WTC11 (cell line): ENCODE measurements at regions not wholly inside any gene's neighbourhood (a gene's known extent, or its start where the extent isn't known, plus 50 kb on each side); places are given as distances from the start of the nearest gene placed in this dataset.

Source experiments
- ATAC-seq: fragments of 200-7000 bp; cut with Tn5 transposase; 2 replicates; pipeline ENCODE4 v1.10.0; 2021; ENCODE audit warnings: mild to moderate bottlenecking, moderate library complexity
- CTCF ChIA-PET: fragments of 300-600 bp; sonication (Branson Sonifier 250); formaldehyde crosslinking; loops from one replicate; lab custom pipeline; 2021; ENCODE audit warnings: antibody characterized with exemption; lab: Charles Lee
- POLR2A ChIA-PET: fragments of 350-600 bp; sonication (Branson Sonifier 250); formaldehyde crosslinking; loops from one replicate; lab custom pipeline; 2021; ENCODE audit warnings: antibody characterized with exemption; lab: Charles Lee
- DNase-seq: peaks from one replicate; pipeline ENCODE4 v3.0.0; 2021; ENCODE audit warnings: low spot score
- H3K27ac Mint-ChIP-seq: 2 replicates; pipeline ENCODE4 v1.8.0; 2021; ENCODE audit warnings: mixed read lengths
- H3K27me3 Mint-ChIP-seq: 2 replicates; pipeline ENCODE4 v1.8.0; 2021; ENCODE audit warnings: low read depth, mild to moderate bottlenecking, moderate library complexity, mixed read lengths
- H3K36me3 Mint-ChIP-seq: 2 replicates; pipeline ENCODE4 v1.8.0; 2021; ENCODE audit warnings: mixed read lengths
- H3K4me1 Mint-ChIP-seq: 2 replicates; pipeline ENCODE4 v1.8.0; 2022; ENCODE audit warnings: mixed read lengths
- H3K4me3 Mint-ChIP-seq: 2 replicates; pipeline ENCODE4 v1.8.0; 2021; ENCODE audit warnings: mild to moderate bottlenecking, moderate library complexity, mixed read lengths
- H3K9me3 Mint-ChIP-seq: 2 replicates; pipeline ENCODE4 v1.8.0; 2021; ENCODE audit warnings: mixed read lengths
- ARID4B ChIP-seq: sonication (generic); formaldehyde crosslinking; IDR thresholded peaks from 2 replicates; pipeline ENCODE4 v1.8.0; 2023; ENCODE audit warnings: missing genetic modification reagents, mild to moderate bottlenecking, borderline replicate concordance
- CDX4 ChIP-seq: fragments of 250-450 bp; sonication (Bioruptor Pico); IDR thresholded peaks from 2 replicates; pipeline ENCODE4 v1.9.0; 2021; ENCODE audit warnings: moderate library complexity, mild to moderate bottlenecking, inconsistent platforms, borderline replicate concordance
- CTCF ChIP-seq: fragments of 200-600 bp; IDR thresholded peaks from 2 replicates; pipeline ENCODE4 v1.8.0; 2022; ENCODE audit warnings: antibody characterized with exemption
- GABPB1 ChIP-seq: sonication (generic); formaldehyde crosslinking; IDR thresholded peaks from 2 replicates; pipeline ENCODE4 v1.8.1; 2023; ENCODE audit warnings: mild to moderate bottlenecking, missing genetic modification reagents
- NR3C1 ChIP-seq: sonication (generic); formaldehyde crosslinking; conservative IDR thresholded peaks from 2 replicates; pipeline ENCODE4 v1.8.1; 2023; ENCODE audit warnings: low read depth, mild to moderate bottlenecking, missing genetic modification reagents
- SMAD3 ChIP-seq: sonication (generic); formaldehyde crosslinking; IDR thresholded peaks from 2 replicates; pipeline ENCODE4 v1.8.0; 2022; ENCODE audit warnings: missing genetic modification reagents, mild to moderate bottlenecking, borderline replicate concordance
- SP1 ChIP-seq: sonication (generic); formaldehyde crosslinking; conservative IDR thresholded peaks from 2 replicates; pipeline ENCODE4 v1.8.1; 2022; ENCODE audit warnings: missing genetic modification reagents
- TEAD1 ChIP-seq: sonication (generic); formaldehyde crosslinking; IDR thresholded peaks from 2 replicates; pipeline ENCODE4 v1.8.0; 2022; ENCODE audit warnings: mild to moderate bottlenecking, missing genetic modification reagents
- TEAD4 ChIP-seq: sonication (generic); formaldehyde crosslinking; IDR thresholded peaks from 2 replicates; pipeline ENCODE4 v1.8.0; 2022; ENCODE audit warnings: mild to moderate bottlenecking, missing genetic modification reagents
- ZBTB21 ChIP-seq: sonication (generic); formaldehyde crosslinking; IDR thresholded peaks from 2 replicates; pipeline ENCODE4 v1.8.1; 2023; ENCODE audit warnings: mild to moderate bottlenecking, missing genetic modification reagents, borderline replicate concordance
- ZNF232 ChIP-seq: sonication (generic); formaldehyde crosslinking; IDR thresholded peaks from 2 replicates; pipeline ENCODE4 v1.8.0; 2022; ENCODE audit warnings: mild to moderate bottlenecking, missing genetic modification reagents
- ZNF532 ChIP-seq: fragments of 250-450 bp; sonication (Bioruptor Pico); IDR thresholded peaks from 2 replicates; pipeline ENCODE4 v1.9.0; 2021; ENCODE audit warnings: mild to moderate bottlenecking, borderline replicate concordance
- ZNF671 ChIP-seq: fragments of 250-450 bp; sonication (Bioruptor Pico); IDR thresholded peaks from 2 replicates; pipeline ENCODE4 v1.8.0; 2021; ENCODE audit warnings: mild to moderate bottlenecking
- TF ChIP-seq, protein P1 (sequence below): sonication (generic); formaldehyde crosslinking; IDR thresholded peaks from 2 replicates; pipeline ENCODE4 v1.8.1; 2023; ENCODE audit warnings: mild to moderate bottlenecking, moderate library complexity, missing genetic modification reagents

DNA sequence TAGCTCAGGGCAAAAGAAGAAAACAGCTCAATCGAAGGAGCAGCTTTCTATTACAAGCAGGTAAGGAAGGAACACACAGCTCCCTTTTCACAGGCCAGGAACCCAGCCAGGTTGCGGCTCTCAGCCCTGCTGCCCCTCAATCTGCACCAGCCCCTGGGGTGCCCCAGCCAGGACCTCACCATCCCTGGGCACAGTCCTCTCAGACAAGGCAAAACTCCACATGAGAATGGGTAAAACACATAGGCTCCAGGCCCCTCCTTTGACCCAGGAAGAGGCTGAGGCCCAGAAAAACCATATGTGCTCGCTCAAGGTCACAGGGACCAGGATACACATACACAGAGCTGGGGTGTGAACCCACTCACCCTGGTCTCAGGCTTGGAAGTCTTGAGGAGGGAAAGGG, 178.7 kb upstream of the TLE3 start:
- ChIA-PET POLR2A (no interaction called here), CTCF (no interaction called here)
- TF ChIP-seq ZNF232 (no peak), TEAD1 (CRISPR knock-in tag) (no peak), ZBTB21 (CRISPR knock-in tag) (no peak), ARID4B (no peak), ZNF532 (CRISPR knock-in tag) (no peak), TEAD4 (no peak), SP1 (CRISPR knock-in tag) (no peak), GABPB1 (CRISPR knock-in tag) (no peak), NR3C1 (CRISPR knock-in tag) (no peak), ZNF671 (no peak), CDX4 (no peak), SMAD3 (no peak), CTCF (no peak)
- TF ChIP-seq, protein P1, sequence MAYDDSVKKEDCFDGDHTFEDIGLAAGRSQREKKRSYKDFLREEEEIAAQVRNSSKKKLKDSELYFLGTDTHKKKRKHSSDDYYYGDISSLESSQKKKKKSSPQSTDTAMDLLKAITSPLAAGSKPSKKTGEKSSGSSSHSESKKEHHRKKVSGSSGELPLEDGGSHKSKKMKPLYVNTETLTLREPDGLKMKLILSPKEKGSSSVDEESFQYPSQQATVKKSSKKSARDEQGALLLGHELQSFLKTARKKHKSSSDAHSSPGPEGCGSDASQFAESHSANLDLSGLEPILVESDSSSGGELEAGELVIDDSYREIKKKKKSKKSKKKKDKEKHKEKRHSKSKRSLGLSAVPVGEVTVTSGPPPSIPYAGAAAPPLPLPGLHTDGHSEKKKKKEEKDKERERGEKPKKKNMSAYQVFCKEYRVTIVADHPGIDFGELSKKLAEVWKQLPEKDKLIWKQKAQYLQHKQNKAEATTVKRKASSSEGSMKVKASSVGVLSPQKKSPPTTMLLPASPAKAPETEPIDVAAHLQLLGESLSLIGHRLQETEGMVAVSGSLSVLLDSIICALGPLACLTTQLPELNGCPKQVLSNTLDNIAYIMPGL (CRISPR knock-in tag), result no peak
- Mint-ChIP-seq H3K9me3 (no peaks in the 10 kb centered on the region), H3K4me1 (peaks cover 6% of the 10 kb centered on the region), H3K27ac (no peak overlapping the region), H3K36me3 (no peaks in the 10 kb centered on the region), H3K27me3 (no peaks in the 10 kb centered on the region; the same call in 1 of the 2 replicates), H3K4me3 (no peak overlapping the region)
- DNase-seq (no peak), ATAC-seq (no peak)
